NB4 (cell line): ENCODE measurements at regions not wholly inside any gene's neighbourhood (a gene's known extent, or its start where the extent isn't known, plus 50 kb on each side); places are given as distances from the start of the nearest gene placed in this dataset.

Source experiments
- DNase-seq: peaks from one replicate; pipeline ENCODE4 v3.0.0; 2010; ENCODE audit warnings: low read depth
- H3K4me3 ChIP-seq: one replicate; pipeline ENCODE4 v1.5.1; 2011; ENCODE audit warnings: mild to moderate bottlenecking, low read depth, low read length, moderate library complexity
- CTCF ChIP-seq: IDR thresholded peaks from one replicate; pipeline ENCODE4 v1.5.1; 2012; ENCODE audit warnings: low read depth, low read length
- MAX ChIP-seq: IDR thresholded peaks from 2 replicates; pipeline ENCODE4 v1.6.1; 2011; ENCODE audit warnings: low read depth, low read length
- MYC ChIP-seq: IDR thresholded peaks from 2 replicates; pipeline ENCODE4 v1.6.1; 2011; ENCODE audit warnings: low read depth, low read length
- POLR2A ChIP-seq: IDR thresholded peaks from 2 replicates; pipeline ENCODE4 v1.6.1; 2011; ENCODE audit warnings: mild to moderate bottlenecking; ENCODE audit not compliant: insufficient read length; ENCODE audit errors: extremely low read depth

GRCh38 chr7:47704936-47705335, 123.0 kb upstream of the TNS3 start:
- no peak for TF ChIP-seq MAX
- TF ChIP-seq MYC, result no peak
- TF ChIP-seq CTCF, result no peak
- TF ChIP-seq POLR2A, result no peak
- no peak for DNase-seq

GRCh38 chr7:47702080-47702479, 120.2 kb upstream of the TNS3 start:
- DNase-seq, result no peak
- TF ChIP-seq MYC, result no peak
- TF ChIP-seq MAX, result no peak
- no peak for TF ChIP-seq CTCF
- TF ChIP-seq POLR2A, result no peak
- no peak overlapping the region for H3K4me3 ChIP-seq

More at GRCh38 chr7:47704936-47705335, 123.0 kb upstream of the TNS3 start:
- H3K4me3 ChIP-seq, result no peak overlapping the region

GRCh38 chr7:47698386-47698785, 116.5 kb upstream of the TNS3 start:
- H3K4me3 ChIP-seq, result no peak overlapping the region
- no peak for DNase-seq
- TF ChIP-seq CTCF (no peak), MAX (no peak), MYC (no peak), POLR2A (no peak)

- TF ChIP-seq POLR2A, result no peak
- H3K4me3 ChIP-seq, result no peak overlapping the region
- no peak for DNase-seq
Measured at GRCh38 chr7:47697543-47697942, 115.6 kb upstream of the TNS3 start.

- no peak overlapping the region for H3K4me3 ChIP-seq
- TF ChIP-seq MYC (no peak), MAX (no peak), POLR2A (no peak), CTCF (no peak)
- DNase-seq, result no peak
Measured at GRCh38 chr7:47696152-47696710, 114.3 kb upstream of the TNS3 start.

- no peak for DNase-seq
- TF ChIP-seq MYC (no peak), POLR2A (no peak), CTCF (no peak), MAX (no peak)
- no peak overlapping the region for H3K4me3 ChIP-seq
Measured at GRCh38 chr7:47693216-47693615, 111.3 kb upstream of the TNS3 start.
